Lower lobe of right lung (tissue), 2 donors: ENCODE measurements at regions not wholly inside any gene's neighbourhood (a gene's known extent, or its start where the extent isn't known, plus 50 kb on each side); places are given as distances from the start of the nearest gene placed in this dataset.
A peak's percentile ranks its signal among the peaks of the same experiment; 100 is the strongest.

Source experiments
- ATAC-seq, 2 donors: fragments of 200-7000 bp; cut with Tn5 transposase; one replicate each; pipeline ENCODE4 v1.9.1; 2020 to 2022; ENCODE audit warnings: mild to moderate bottlenecking in 2 of 2, moderate library complexity in 2 of 2
- DNase-seq: peaks from one replicate; pipeline ENCODE4 v3.0.0-alpha.2; 2020
- H3K27ac ChIP-seq: fragments of 200-600 bp; one replicate; pipeline ENCODE4 v1.8.0; 2022
- H3K27me3 ChIP-seq: fragments of 200-600 bp; one replicate; pipeline ENCODE4 v1.8.0; 2022; ENCODE audit warnings: low read depth
- H3K36me3 ChIP-seq: fragments of 200-600 bp; one replicate; pipeline ENCODE4 v1.8.0; 2022; ENCODE audit warnings: mild to moderate bottlenecking
- H3K4me1 ChIP-seq: fragments of 200-600 bp; one replicate; pipeline ENCODE4 v1.8.0; 2022
- H3K4me3 ChIP-seq: fragments of 200-600 bp; one replicate; pipeline ENCODE4 v1.8.0; 2022; ENCODE audit warnings: mild to moderate bottlenecking
- H3K9me3 ChIP-seq: fragments of 200-600 bp; one replicate; pipeline ENCODE4 v1.8.0; 2022
- CTCF ChIP-seq: fragments of 200-600 bp; IDR thresholded peaks from one replicate; pipeline ENCODE4 v1.8.0; 2022; ENCODE audit warnings: antibody characterized with exemption, mild to moderate bottlenecking
- intact Hi-C: fragments of 100-400 bp; cut with DNase I; formaldehyde crosslinking; loops from one replicate; pipeline ENCODE4 v1.11.0; 2022
- donor health status: DM: no; HTN: yes; CAD: no; lungs with severe emphysema.

GRCh38 chr18:10240973-10241372, 213.5 kb upstream of the APCDD1 start:
- DNase-seq: no peak
- no peak for TF ChIP-seq CTCF
- Histone ChIP-seq H3K4me1 (peaks cover 49% of the 10 kb centered on the region), H3K4me3 (no peak overlapping the region), H3K9me3 (no peaks in the 10 kb centered on the region), H3K27ac (no peak overlapping the region), H3K27me3 (no peaks in the 10 kb centered on the region), H3K36me3 (no peaks in the 10 kb centered on the region)
- no peak for ATAC-seq
- intact Hi-C loops: no loop called here

GRCh38 chr18:10241579-10241978, 212.9 kb upstream of the APCDD1 start:
- no peak for ATAC-seq

GRCh38 chr18:10242936-10243680, 211.3 kb upstream of the APCDD1 start:
- peaks cover 63% of the 10 kb centered on the region for H3K4me1 ChIP-seq
- H3K27me3 ChIP-seq: no peaks in the 10 kb centered on the region
- H3K27ac ChIP-seq: no peak overlapping the region
- no peaks in the 10 kb centered on the region for H3K36me3 ChIP-seq
- intact Hi-C loops: no loop called here
- H3K4me3 ChIP-seq: no peak overlapping the region
- no peak for ATAC-seq
- H3K9me3 ChIP-seq: no peaks in the 10 kb centered on the region
- no peak for DNase-seq
- no peak for TF ChIP-seq CTCF

More at GRCh38 chr18:10241579-10241978, 212.9 kb upstream of the APCDD1 start:
- TF ChIP-seq CTCF: no peak
- Histone ChIP-seq H3K27ac (no peak overlapping the region), H3K4me1 (peaks cover 53% of the 10 kb centered on the region), H3K4me3 (no peak overlapping the region), H3K27me3 (no peaks in the 10 kb centered on the region), H3K36me3 (no peaks in the 10 kb centered on the region), H3K9me3 (no peaks in the 10 kb centered on the region)
- DNase-seq: no peak
- intact Hi-C loops: no loop called here

- no peak for TF ChIP-seq CTCF
- Histone ChIP-seq H3K4me1 (peaks cover 55% of the 10 kb centered on the region), H3K27me3 (no peaks in the 10 kb centered on the region), H3K9me3 (no peaks in the 10 kb centered on the region), H3K36me3 (no peaks in the 10 kb centered on the region), H3K4me3 (no peak overlapping the region), H3K27ac (no peak overlapping the region)
- ATAC-seq (peak; percentile 37 to 70), DNase-seq (no peak)
- intact Hi-C loops: no loop called here
Measured at GRCh38 chr18:10244341-10244740, 210.1 kb upstream of the APCDD1 start.

- TF ChIP-seq CTCF: no peak
- DNase-seq: no peak
- no peak overlapping the region for H3K27ac ChIP-seq
- H3K36me3 ChIP-seq: no peaks in the 10 kb centered on the region
- H3K9me3 ChIP-seq: no peaks in the 10 kb centered on the region
- no peak overlapping the region for H3K4me3 ChIP-seq
- peak in 1 of 2 donors; percentile 51 for ATAC-seq
- intact Hi-C loops: no loop called here
- peaks cover 46% of the 10 kb centered on the region for H3K4me1 ChIP-seq
- H3K27me3 ChIP-seq: no peaks in the 10 kb centered on the region
Measured at GRCh38 chr18:10245031-10245845, 209.2 kb upstream of the APCDD1 start.
